OCI-LY3 (cell line): ENCODE measurements at regions not wholly inside any gene's neighbourhood (a gene's known extent, or its start where the extent isn't known, plus 50 kb on each side); places are given as distances from the start of the nearest gene placed in this dataset.

Experiments
- EZH2phosphoT487 ChIP-seq: fragments of 200-600 bp; shearing (Covaris generic); IDR thresholded peaks from 2 replicates; pipeline ENCODE4 v1.6.1; 2018; ENCODE audit warnings: antibody characterized with exemption, mixed run types, low read depth
- TF ChIP-seq, protein P1 (sequence below): fragments of 200-600, 300-600 bp; sonication (generic); IDR thresholded peaks from 2 replicates; pipeline ENCODE4 v1.5.1; 2014; ENCODE audit warnings: antibody characterized with exemption, low read length, low read depth

- TF ChIP-seq, protein P1, sequence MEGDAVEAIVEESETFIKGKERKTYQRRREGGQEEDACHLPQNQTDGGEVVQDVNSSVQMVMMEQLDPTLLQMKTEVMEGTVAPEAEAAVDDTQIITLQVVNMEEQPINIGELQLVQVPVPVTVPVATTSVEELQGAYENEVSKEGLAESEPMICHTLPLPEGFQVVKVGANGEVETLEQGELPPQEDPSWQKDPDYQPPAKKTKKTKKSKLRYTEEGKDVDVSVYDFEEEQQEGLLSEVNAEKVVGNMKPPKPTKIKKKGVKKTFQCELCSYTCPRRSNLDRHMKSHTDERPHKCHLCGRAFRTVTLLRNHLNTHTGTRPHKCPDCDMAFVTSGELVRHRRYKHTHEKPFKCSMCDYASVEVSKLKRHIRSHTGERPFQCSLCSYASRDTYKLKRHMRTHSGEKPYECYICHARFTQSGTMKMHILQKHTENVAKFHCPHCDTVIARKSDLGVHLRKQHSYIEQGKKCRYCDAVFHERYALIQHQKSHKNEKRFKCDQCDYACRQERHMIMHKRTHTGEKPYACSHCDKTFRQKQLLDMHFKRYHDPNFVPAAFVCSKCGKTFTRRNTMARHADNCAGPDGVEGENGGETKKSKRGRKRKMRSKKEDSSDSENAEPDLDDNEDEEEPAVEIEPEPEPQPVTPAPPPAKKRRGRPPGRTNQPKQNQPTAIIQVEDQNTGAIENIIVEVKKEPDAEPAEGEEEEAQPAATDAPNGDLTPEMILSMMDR = no peak
- no peak for TF ChIP-seq EZH2phosphoT487
Observed at GRCh38 chr18:22858121-22858520, 75.0 kb upstream of the RBBP8 start.
